IPS-20b (cell line): ENCODE measurements at regions not wholly inside any gene's neighbourhood (a gene's known extent, or its start where the extent isn't known, plus 50 kb on each side); places are given as distances from the start of the nearest gene placed in this dataset.

Experiments used
- H3K27ac ChIP-seq: one replicate; pipeline ENCODE4 v1.5.1; 2013; ENCODE audit warnings: low read length
- H3K27me3 ChIP-seq: 2 replicates; pipeline ENCODE4 v1.6.1; 2013; ENCODE audit warnings: mild to moderate bottlenecking, low read length, inconsistent platforms; ENCODE audit not compliant: insufficient read depth
- H3K36me3 ChIP-seq: 2 replicates; pipeline ENCODE4 v1.6.1; 2013; ENCODE audit warnings: low read depth, mild to moderate bottlenecking, inconsistent platforms, low read length, moderate library complexity; ENCODE audit not compliant: insufficient read depth
- H3K4me1 ChIP-seq: 2 replicates; pipeline ENCODE4 v1.6.1; 2013; ENCODE audit warnings: mild to moderate bottlenecking, control low read depth, inconsistent platforms, low read length, moderate library complexity; ENCODE audit not compliant: insufficient read depth
- H3K4me3 ChIP-seq: 2 replicates; pipeline ENCODE4 v1.5.1; 2013; ENCODE audit warnings: mild to moderate bottlenecking, low read length, inconsistent platforms
- H3K9ac ChIP-seq: 2 replicates; pipeline ENCODE4 v1.6.1; 2013; ENCODE audit warnings: low read depth, mild to moderate bottlenecking, inconsistent platforms, low read length, moderate library complexity
- H3K9me3 ChIP-seq: 2 replicates; pipeline ENCODE4 v1.6.1; 2013; ENCODE audit warnings: mild to moderate bottlenecking, low read depth, low read length, inconsistent platforms; ENCODE audit not compliant: insufficient read depth

- no peaks in the 10 kb centered on the region for H3K9me3 ChIP-seq
- H3K27ac ChIP-seq = no peak overlapping the region
- H3K27me3 ChIP-seq = no peaks in the 10 kb centered on the region
- no peaks in the 10 kb centered on the region for H3K36me3 ChIP-seq
- no peak overlapping the region for H3K4me3 ChIP-seq
- H3K4me1 ChIP-seq = no peaks in the 10 kb centered on the region
- no peak overlapping the region for H3K9ac ChIP-seq
Observed at GRCh38 chr21:15401331-15401730, 328.5 kb upstream of the USP25 start.

GRCh38 chr21:15405214-15405613 lies 324.6 kb upstream of the USP25 start:
- Histone ChIP-seq H3K9ac (no peak overlapping the region), H3K36me3 (no peaks in the 10 kb centered on the region), H3K4me1 (no peaks in the 10 kb centered on the region), H3K9me3 (no peaks in the 10 kb centered on the region), H3K27me3 (no peaks in the 10 kb centered on the region), H3K4me3 (no peak overlapping the region), H3K27ac (no peak overlapping the region)

DNA sequence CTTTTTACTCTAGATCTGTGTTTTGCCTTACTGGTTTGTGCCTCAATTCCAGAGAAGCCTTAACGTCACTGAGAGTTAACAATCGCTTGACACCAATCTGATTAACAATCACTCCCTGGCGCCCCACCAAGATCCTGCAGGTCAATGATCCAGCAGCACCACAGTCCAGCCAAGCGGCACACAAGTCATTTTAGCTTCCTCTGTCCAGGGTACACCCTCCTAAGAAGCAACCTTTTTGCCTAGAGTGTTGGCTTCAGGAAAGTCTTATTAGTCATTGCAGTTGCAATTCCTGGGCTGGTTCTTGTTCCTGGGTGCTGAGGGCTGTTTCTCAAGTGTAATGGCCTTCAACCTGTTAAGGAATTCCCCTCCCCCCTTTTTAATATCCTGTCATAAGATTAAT lies 323.0 kb upstream of the USP25 start:
- H3K4me3 ChIP-seq = no peak overlapping the region

GRCh38 chr21:15407585-15407984 lies 322.2 kb upstream of the USP25 start:
- Histone ChIP-seq H3K27ac (no peak overlapping the region), H3K27me3 (no peaks in the 10 kb centered on the region), H3K4me3 (no peak overlapping the region), H3K36me3 (no peaks in the 10 kb centered on the region), H3K9me3 (no peaks in the 10 kb centered on the region), H3K9ac (no peak overlapping the region), H3K4me1 (no peaks in the 10 kb centered on the region)

More for the DNA sequence above, 323.0 kb upstream of the USP25 start:
- Histone ChIP-seq H3K27me3 (no peaks in the 10 kb centered on the region), H3K36me3 (no peaks in the 10 kb centered on the region), H3K4me1 (no peaks in the 10 kb centered on the region), H3K9me3 (no peaks in the 10 kb centered on the region), H3K27ac (no peak overlapping the region), H3K9ac (no peak overlapping the region)

DNA sequence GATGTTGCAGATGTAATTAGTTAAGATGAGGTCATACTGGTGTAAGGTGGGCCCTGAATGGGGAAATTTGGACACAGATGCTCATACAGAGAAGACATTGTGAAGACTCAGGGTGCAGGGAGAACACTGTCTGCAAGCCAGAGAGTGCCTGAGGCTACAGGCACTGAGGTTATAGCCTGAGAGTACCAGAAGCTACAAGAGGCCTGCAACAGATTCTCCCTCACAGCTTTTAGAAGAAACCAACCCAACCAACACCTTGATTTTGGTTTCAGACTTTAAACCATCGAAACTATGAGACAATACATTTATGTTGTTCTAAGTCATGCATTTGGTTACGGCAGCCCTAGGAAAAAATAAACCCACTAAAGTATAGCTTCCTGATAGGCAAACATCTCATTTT lies 321.7 kb upstream of the USP25 start:
- no peaks in the 10 kb centered on the region for H3K4me1 ChIP-seq
- H3K4me3 ChIP-seq = no peak overlapping the region
- no peaks in the 10 kb centered on the region for H3K36me3 ChIP-seq
- H3K9me3 ChIP-seq = no peaks in the 10 kb centered on the region
- no peak overlapping the region for H3K9ac ChIP-seq
- no peaks in the 10 kb centered on the region for H3K27me3 ChIP-seq
- H3K27ac ChIP-seq = no peak overlapping the region

DNA sequence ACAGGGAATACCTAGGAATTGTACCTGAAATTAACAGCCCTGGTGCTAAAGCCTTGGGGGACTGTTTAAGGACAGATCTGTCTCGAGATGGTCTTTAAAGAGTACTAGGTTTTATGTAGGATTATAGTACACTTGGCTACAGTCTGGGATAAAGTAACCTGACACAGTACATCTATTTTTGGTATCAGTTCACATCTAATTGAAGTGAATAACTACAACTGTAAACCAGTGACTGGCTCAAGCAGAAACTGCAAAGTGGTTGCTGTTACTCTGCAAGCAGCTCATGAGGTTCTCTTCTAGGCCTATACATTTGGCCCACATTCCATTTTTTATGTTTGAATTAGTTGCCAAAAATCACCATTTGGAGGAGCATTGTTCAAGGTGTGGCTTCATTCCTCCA lies 320.8 kb upstream of the USP25 start:
- no peaks in the 10 kb centered on the region for H3K9me3 ChIP-seq
- no peaks in the 10 kb centered on the region for H3K4me1 ChIP-seq
- H3K36me3 ChIP-seq = no peaks in the 10 kb centered on the region
- H3K27ac ChIP-seq = no peak overlapping the region
- H3K27me3 ChIP-seq = no peaks in the 10 kb centered on the region
- no peak overlapping the region for H3K4me3 ChIP-seq
- no peak overlapping the region for H3K9ac ChIP-seq

- H3K4me1 ChIP-seq = no peaks in the 10 kb centered on the region
- H3K9me3 ChIP-seq = no peaks in the 10 kb centered on the region
- no peaks in the 10 kb centered on the region for H3K36me3 ChIP-seq
- H3K4me3 ChIP-seq = no peak overlapping the region
- no peaks in the 10 kb centered on the region for H3K27me3 ChIP-seq
- no peak overlapping the region for H3K9ac ChIP-seq
- no peak overlapping the region for H3K27ac ChIP-seq
Observed at GRCh38 chr21:15410853-15411252, 318.9 kb upstream of the USP25 start.

GRCh38 chr21:15414057-15414456 lies 315.7 kb upstream of the USP25 start:
- H3K27ac ChIP-seq = no peak overlapping the region
- H3K4me1 ChIP-seq = no peaks in the 10 kb centered on the region
- H3K9me3 ChIP-seq = no peaks in the 10 kb centered on the region
- H3K36me3 ChIP-seq = no peaks in the 10 kb centered on the region
- H3K27me3 ChIP-seq = no peaks in the 10 kb centered on the region
- no peak overlapping the region for H3K4me3 ChIP-seq
- no peak overlapping the region for H3K9ac ChIP-seq

DNA sequence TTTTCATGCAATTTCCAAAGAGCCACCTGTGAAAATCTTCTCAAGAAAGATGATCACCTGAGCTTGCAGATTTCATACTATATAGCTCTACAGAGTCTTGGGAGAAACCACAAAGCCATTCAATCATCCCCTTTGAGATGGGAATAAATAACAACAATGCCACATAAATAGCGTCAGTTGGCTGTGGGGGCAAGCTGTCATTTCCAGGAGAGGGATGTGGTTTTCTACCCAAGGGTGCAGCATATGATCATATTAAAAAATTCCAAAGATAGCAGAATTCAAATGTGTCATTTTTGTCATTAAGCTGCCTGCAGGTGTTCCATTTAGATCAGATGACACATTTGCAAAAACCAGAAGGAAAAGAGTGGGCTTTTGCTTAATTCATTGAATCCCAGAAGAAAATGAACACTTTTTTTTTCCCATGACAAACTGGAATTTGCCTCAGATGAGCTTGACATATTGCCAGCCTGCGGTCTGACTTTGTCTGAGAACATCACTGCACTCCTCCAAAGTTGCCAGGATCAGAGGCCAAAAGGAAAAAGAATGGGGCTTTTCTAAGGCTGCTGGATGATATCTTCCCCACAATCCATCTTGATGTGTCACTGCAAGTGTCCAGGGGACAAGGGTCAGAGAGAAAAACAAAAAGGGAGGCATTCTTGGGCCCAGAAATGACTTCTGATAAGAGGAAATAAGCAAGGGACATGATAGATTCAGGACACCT lies 314.1 kb upstream of the USP25 start:
- Histone ChIP-seq H3K9ac (no peak overlapping the region), H3K36me3 (no peaks in the 10 kb centered on the region), H3K27ac (no peak overlapping the region), H3K4me1 (no peaks in the 10 kb centered on the region), H3K4me3 (no peak overlapping the region), H3K9me3 (no peaks in the 10 kb centered on the region), H3K27me3 (no peaks in the 10 kb centered on the region)

- H3K9ac ChIP-seq = no peak overlapping the region
- no peaks in the 10 kb centered on the region for H3K9me3 ChIP-seq
- H3K27ac ChIP-seq = no peak overlapping the region
- H3K27me3 ChIP-seq = no peaks in the 10 kb centered on the region
- H3K36me3 ChIP-seq = no peaks in the 10 kb centered on the region
- peaks cover 26% of the 10 kb centered on the region for H3K4me1 ChIP-seq
- H3K4me3 ChIP-seq = no peak overlapping the region
Observed at GRCh38 chr21:15421441-15421881, 308.3 kb upstream of the USP25 start.

- Histone ChIP-seq H3K4me1 (peaks cover 26% of the 10 kb centered on the region), H3K27ac (no peak overlapping the region), H3K9me3 (no peaks in the 10 kb centered on the region), H3K27me3 (no peaks in the 10 kb centered on the region), H3K4me3 (no peak overlapping the region), H3K36me3 (no peaks in the 10 kb centered on the region), H3K9ac (no peak overlapping the region)
Observed at GRCh38 chr21:15421947-15422346, 307.8 kb upstream of the USP25 start.

DNA sequence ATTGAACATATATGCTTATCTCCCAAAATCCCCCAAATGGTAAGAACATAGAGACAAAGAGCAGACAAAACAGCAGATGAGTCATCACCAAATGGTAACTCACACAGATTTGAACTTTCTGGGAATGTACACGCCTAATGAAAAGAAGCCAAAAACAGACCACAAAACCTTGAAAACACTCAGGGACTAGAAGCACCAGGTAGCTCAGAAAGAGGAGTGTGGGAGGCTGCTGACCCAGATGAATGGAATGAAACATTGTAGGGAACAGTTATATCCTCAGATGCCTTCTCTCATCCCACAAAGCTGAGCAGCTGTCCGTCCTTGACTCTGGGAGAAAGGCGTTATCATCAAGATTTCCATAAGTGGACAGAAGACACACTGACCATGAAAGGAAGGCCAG lies 307.0 kb upstream of the USP25 start:
- no peaks in the 10 kb centered on the region for H3K36me3 ChIP-seq
- peaks cover 26% of the 10 kb centered on the region for H3K4me1 ChIP-seq
- H3K9me3 ChIP-seq = no peaks in the 10 kb centered on the region
- peak overlapping the region; percentile 80 for H3K27ac ChIP-seq
- no peak overlapping the region for H3K4me3 ChIP-seq
- H3K9ac ChIP-seq = no peak overlapping the region
- H3K27me3 ChIP-seq = no peaks in the 10 kb centered on the region
